Kidney epithelial cell (primary cell): ENCODE measurements at regions not wholly inside any gene's neighbourhood (a gene's known extent, or its start where the extent isn't known, plus 50 kb on each side); places are given as distances from the start of the nearest gene placed in this dataset.

Experiments used
- DNase-seq: peaks from one replicate; pipeline ENCODE4 v3.0.0-alpha.2; 2010; ENCODE audit warnings: low read depth
- H3K27me3 ChIP-seq: 2 replicates; pipeline ENCODE4 v1.6.0; 2011; ENCODE audit warnings: low read length; ENCODE audit not compliant: control insufficient read depth, insufficient read depth
- H3K36me3 ChIP-seq: 2 replicates; pipeline ENCODE4 v1.5.1; 2011; ENCODE audit warnings: low read length; ENCODE audit not compliant: control insufficient read depth, insufficient read depth
- H3K4me3 ChIP-seq: 2 replicates; pipeline ENCODE4 v1.5.1; 2011; ENCODE audit warnings: low read depth, mild to moderate bottlenecking, control low read depth, low read length
- TF ChIP-seq, protein P1 (sequence below): IDR thresholded peaks from 2 replicates; pipeline ENCODE4 v1.5.1; 2011; ENCODE audit warnings: mild to moderate bottlenecking, moderate library complexity, low read length, control low read depth, inconsistent platforms; ENCODE audit not compliant: insufficient read depth, poor library complexity, severe bottlenecking

DNA sequence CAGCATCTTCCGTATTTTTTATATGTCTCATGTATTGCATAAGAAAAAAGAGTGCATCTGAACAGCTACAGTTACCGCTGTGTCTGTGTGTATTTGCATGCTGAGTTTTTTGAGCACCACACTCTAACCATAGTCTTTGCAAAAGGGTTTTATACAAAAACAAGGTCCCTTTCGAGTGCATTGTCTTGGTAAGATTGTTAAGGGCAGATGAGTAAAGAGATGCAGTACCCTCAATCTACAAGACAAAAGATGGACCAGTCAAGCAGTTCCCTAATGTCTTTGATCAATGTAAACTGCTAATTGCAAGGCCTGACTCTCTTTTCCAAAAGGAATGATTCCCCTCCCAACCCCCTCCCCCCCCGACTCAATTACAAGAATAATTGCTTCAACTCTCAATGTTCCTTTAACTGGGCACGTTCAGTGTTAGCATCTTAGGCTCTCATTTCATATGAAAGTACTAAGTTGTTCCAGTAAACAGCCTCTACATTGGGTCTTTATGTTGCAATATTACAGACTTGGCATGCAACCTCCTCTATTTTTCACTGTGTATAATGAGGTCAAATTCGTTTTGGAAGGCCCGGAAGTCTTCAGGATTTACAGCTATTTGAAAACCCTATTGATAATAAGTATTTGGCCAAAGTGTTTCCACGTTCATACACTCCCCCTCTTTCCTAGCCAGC is 471.4 kb upstream of the RBFOX1 start:
- TF ChIP-seq, protein P1, sequence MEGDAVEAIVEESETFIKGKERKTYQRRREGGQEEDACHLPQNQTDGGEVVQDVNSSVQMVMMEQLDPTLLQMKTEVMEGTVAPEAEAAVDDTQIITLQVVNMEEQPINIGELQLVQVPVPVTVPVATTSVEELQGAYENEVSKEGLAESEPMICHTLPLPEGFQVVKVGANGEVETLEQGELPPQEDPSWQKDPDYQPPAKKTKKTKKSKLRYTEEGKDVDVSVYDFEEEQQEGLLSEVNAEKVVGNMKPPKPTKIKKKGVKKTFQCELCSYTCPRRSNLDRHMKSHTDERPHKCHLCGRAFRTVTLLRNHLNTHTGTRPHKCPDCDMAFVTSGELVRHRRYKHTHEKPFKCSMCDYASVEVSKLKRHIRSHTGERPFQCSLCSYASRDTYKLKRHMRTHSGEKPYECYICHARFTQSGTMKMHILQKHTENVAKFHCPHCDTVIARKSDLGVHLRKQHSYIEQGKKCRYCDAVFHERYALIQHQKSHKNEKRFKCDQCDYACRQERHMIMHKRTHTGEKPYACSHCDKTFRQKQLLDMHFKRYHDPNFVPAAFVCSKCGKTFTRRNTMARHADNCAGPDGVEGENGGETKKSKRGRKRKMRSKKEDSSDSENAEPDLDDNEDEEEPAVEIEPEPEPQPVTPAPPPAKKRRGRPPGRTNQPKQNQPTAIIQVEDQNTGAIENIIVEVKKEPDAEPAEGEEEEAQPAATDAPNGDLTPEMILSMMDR: no peak
- Histone ChIP-seq H3K36me3 (no peaks in the 10 kb centered on the region), H3K4me3 (no peak overlapping the region), H3K27me3 (no peaks in the 10 kb centered on the region)
- DNase-seq: no peak

DNA sequence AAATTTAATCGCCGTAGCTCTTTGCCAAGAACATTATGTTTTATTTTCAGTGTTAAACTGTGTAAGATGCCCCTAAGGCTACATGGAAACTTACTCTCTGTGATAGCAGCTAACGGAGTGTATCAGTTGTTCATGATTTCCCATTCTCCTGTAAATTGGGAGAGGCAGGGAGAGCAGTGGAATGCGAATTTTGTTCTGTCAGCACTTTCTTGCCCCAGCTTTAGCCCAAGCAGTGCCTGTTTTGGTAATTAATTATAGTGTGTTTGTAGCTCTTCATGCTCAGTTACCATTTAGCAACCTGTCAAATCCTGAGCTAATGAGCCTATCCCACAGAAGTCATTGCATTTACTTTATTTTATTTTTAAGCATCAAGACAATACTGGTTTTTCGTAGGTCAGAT is 475.1 kb upstream of the RBFOX1 start:
- TF ChIP-seq, protein P1: no peak
- H3K27me3 ChIP-seq: no peaks in the 10 kb centered on the region
- DNase-seq: no peak
- H3K4me3 ChIP-seq: no peak overlapping the region
- H3K36me3 ChIP-seq: no peaks in the 10 kb centered on the region

DNA sequence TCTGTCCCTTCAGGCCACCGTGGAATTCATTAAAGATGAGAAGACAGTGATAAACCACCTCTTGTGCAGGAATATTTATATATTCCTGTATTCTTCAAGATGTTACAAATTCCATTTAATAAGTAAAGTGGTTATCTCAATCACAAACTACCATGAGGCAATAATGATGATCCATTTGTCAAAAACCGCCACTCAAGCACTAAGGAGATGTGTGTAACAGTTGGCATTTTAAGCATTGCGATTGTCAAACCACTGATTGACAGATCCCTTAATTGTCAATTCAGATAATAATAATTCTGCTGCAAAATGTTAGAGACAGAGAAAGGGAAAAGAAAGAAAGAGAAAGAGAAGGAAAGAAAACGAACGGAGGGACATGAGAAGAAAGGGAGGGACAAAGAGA is 476.1 kb upstream of the RBFOX1 start:
- no peak for DNase-seq
- Histone ChIP-seq H3K4me3 (no peak overlapping the region), H3K36me3 (no peaks in the 10 kb centered on the region), H3K27me3 (no peaks in the 10 kb centered on the region)
- TF ChIP-seq, protein P1: no peak

DNA sequence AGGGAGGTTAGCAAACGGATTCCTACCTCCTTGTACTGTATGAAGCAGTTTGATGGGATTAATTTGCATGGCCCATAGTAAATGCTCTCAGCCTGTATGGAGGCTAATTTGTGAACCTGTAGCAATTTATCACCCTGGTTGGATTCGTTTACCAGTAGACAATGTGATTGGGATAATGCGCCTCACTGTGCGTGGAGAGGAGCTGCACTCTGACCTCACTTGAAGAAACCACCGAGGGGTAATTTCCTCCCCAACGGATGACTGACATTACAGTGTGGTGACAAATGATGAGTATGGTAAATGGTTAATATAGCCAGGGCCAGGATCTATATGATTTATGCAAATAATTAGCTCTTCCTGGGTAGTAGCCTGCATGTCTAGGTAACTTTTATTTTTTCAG is 479.1 kb upstream of the RBFOX1 start:
- no peaks in the 10 kb centered on the region for H3K36me3 ChIP-seq
- no peaks in the 10 kb centered on the region for H3K27me3 ChIP-seq
- TF ChIP-seq, protein P1: no peak
- no peak overlapping the region for H3K4me3 ChIP-seq
- no peak for DNase-seq

DNA sequence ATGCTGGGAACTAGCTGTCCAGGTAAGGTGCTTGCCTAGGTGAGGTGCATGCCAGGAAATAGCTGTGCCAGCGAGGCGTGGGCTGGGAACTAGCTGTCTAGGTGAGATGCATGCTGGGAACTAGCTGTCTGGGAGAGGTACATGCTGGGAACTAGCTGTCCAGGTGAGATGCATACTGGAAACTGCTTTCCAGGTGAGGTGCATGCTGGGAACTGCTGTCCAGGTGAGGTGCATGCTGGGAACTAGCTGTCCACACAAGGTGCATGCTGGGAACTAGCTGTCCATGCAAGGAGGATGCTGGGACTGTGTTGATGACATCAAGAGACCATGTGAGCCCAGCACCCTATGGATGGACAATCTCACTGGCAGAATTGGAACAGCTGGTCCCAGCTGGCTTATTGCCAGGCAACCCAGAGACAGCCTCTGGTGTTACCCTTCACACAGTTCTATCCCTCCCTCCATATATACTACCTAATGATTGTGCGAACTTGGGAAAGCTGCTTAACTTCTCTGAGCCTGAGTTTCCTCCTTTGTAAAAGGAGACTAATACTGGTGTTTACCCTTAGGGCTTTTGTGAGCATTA is 479.9 kb upstream of the RBFOX1 start:
- H3K27me3 ChIP-seq: no peaks in the 10 kb centered on the region
- no peak overlapping the region for H3K4me3 ChIP-seq
- TF ChIP-seq, protein P1: no peak
- no peak for DNase-seq
- no peaks in the 10 kb centered on the region for H3K36me3 ChIP-seq

DNA sequence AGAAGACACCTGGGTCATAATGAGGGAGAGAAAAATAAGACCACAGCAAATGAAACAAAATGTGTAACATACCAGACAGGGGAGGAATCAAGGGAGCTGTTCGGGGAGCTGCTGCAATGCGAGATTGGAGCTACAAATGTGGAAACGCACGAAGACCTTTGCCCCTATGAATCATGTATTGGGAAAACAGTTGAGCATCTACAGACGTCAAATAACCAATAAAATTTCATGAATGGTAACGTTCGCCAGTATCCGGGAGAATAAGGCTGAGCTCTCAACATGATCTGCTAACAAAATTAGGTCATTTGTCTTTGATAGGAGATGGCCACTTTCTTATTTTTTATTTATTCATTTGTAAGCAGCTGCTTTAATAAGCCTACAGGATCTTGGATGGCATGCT is 486.2 kb upstream of the RBFOX1 start:
- TF ChIP-seq, protein P1: no peak
- DNase-seq: no peak
- Histone ChIP-seq H3K27me3 (no peaks in the 10 kb centered on the region), H3K4me3 (no peak overlapping the region), H3K36me3 (no peaks in the 10 kb centered on the region)
